ENCODE measurements at regions not wholly inside any gene's neighbourhood (a gene's known extent, or its start where the extent isn't known, plus 50 kb on each side); places are given as distances from the start of the nearest gene placed in this dataset.

DNA sequence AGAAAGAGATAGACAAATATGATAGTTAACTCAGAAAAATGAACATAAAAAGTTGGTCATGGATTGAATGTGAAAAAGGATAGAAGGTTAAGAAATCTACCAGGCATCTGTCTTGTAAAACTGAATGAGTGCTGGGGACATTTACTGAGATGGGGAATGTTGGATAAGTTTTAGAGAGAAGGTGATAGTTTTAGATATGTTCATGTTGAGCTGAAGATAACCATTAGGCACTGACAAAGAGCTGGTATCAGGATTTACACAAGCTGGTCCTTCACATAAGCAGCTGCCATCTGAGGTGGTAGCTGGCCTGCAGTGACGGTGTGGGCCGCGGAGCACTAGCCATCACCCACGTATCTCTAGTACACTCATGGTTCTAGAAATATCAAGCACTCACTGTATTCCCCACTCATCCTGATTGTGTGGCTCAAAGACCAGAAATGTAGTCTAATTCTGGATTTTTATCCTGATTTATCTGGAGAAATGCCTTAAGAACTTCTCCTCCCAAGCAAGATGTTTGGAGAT lies 194.4 kb upstream of the KCNJ16 start:
- Histone ChIP-seq H3K36me3 (no peaks in the 10 kb centered on the region), H3K9me3 (no peaks in the 10 kb centered on the region), H3K27me3 (ENCODE audit: low read depth) (no peaks in the 10 kb centered on the region), H3K27ac (no peak overlapping the region), H3K4me3 (no peak overlapping the region), H3K4me1 (no peaks in the 10 kb centered on the region)
- DNase-seq (no peak), ATAC-seq (no peak)
- TF ChIP-seq, protein P1, sequence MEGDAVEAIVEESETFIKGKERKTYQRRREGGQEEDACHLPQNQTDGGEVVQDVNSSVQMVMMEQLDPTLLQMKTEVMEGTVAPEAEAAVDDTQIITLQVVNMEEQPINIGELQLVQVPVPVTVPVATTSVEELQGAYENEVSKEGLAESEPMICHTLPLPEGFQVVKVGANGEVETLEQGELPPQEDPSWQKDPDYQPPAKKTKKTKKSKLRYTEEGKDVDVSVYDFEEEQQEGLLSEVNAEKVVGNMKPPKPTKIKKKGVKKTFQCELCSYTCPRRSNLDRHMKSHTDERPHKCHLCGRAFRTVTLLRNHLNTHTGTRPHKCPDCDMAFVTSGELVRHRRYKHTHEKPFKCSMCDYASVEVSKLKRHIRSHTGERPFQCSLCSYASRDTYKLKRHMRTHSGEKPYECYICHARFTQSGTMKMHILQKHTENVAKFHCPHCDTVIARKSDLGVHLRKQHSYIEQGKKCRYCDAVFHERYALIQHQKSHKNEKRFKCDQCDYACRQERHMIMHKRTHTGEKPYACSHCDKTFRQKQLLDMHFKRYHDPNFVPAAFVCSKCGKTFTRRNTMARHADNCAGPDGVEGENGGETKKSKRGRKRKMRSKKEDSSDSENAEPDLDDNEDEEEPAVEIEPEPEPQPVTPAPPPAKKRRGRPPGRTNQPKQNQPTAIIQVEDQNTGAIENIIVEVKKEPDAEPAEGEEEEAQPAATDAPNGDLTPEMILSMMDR (IDR thresholded peaks at IDR 0.05), result no peak
- intact Hi-C loops (cut with DNase I), result no loop called here

GRCh38 chr17:69882281-69882680 lies 192.7 kb upstream of the KCNJ16 start:
- H3K9me3 ChIP-seq, result no peaks in the 10 kb centered on the region
- no peaks in the 10 kb centered on the region for H3K36me3 ChIP-seq
- H3K27me3 ChIP-seq (ENCODE audit: low read depth), result no peaks in the 10 kb centered on the region
- DNase-seq, result no peak
- H3K4me1 ChIP-seq, result no peaks in the 10 kb centered on the region
- no peak overlapping the region for H3K27ac ChIP-seq
- no peak overlapping the region for H3K4me3 ChIP-seq
- TF ChIP-seq, protein P1 (IDR thresholded peaks at IDR 0.05), result no peak
- ATAC-seq, result no peak
- intact Hi-C loops (cut with DNase I), result no loop called here

GRCh38 chr17:69883120-69883519 lies 191.9 kb upstream of the KCNJ16 start:
- DNase-seq (no peak), ATAC-seq (no peak)
- no peak overlapping the region for H3K4me3 ChIP-seq
- no peak overlapping the region for H3K27ac ChIP-seq
- H3K9me3 ChIP-seq, result no peaks in the 10 kb centered on the region
- no peaks in the 10 kb centered on the region for H3K4me1 ChIP-seq
- TF ChIP-seq, protein P1 (IDR thresholded peaks at IDR 0.05), result no peak
- intact Hi-C loops (cut with DNase I), result no loop called here
- H3K27me3 ChIP-seq (ENCODE audit: low read depth), result no peaks in the 10 kb centered on the region
- no peaks in the 10 kb centered on the region for H3K36me3 ChIP-seq

DNA sequence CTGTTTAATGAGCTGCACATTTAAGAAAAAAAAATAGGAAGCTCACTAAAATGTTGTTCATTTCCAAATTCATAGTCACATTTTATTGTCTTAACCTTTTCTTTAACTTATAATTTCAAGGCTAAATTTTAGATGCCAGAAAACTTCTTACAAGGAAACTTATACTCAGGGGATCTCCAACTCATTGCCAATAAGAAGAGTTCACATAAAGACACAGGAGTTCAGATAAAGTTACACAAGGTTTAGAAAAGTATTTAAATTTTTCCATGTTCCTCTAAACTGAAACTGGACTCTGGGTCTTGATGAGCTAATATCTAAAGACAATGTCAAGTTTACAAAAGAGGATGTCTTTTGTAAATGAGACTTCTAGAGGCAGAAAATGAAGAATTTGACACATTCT lies 190.7 kb upstream of the KCNJ16 start:
- Histone ChIP-seq H3K27me3 (ENCODE audit: low read depth) (no peaks in the 10 kb centered on the region), H3K9me3 (no peaks in the 10 kb centered on the region), H3K4me1 (no peaks in the 10 kb centered on the region), H3K4me3 (no peak overlapping the region), H3K27ac (no peak overlapping the region), H3K36me3 (no peaks in the 10 kb centered on the region)
- TF ChIP-seq, protein P1 (IDR thresholded peaks at IDR 0.05), result no peak
- no peak for DNase-seq
- no peak for ATAC-seq
- intact Hi-C loops (cut with DNase I), result no loop called here

DNA sequence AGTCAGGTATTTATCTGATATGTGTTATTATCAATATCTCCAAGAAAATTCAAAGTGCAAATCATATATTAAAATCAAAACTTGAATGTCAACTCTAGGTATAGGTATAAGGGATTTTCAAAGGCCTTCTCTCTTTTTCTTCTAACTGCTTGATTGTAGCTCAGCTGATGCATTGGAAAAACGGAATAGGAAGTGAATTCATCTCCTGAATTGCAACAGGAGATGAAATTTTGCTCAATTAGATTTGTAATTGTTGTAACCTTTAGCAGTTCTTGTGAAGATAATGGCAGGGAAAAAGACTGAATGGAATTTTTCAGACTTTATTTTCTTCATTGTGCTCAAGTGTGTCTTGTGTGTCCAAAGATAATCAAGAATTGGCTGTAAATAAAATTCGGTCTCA lies 190.2 kb upstream of the KCNJ16 start:
- Histone ChIP-seq H3K36me3 (no peaks in the 10 kb centered on the region), H3K9me3 (no peaks in the 10 kb centered on the region), H3K27ac (no peak overlapping the region), H3K4me1 (no peaks in the 10 kb centered on the region), H3K27me3 (ENCODE audit: low read depth) (no peaks in the 10 kb centered on the region), H3K4me3 (no peak overlapping the region)
- intact Hi-C loops (cut with DNase I), result no loop called here
- ATAC-seq (no peak), DNase-seq (no peak)
- TF ChIP-seq, protein P1 (IDR thresholded peaks at IDR 0.05), result no peak

DNA sequence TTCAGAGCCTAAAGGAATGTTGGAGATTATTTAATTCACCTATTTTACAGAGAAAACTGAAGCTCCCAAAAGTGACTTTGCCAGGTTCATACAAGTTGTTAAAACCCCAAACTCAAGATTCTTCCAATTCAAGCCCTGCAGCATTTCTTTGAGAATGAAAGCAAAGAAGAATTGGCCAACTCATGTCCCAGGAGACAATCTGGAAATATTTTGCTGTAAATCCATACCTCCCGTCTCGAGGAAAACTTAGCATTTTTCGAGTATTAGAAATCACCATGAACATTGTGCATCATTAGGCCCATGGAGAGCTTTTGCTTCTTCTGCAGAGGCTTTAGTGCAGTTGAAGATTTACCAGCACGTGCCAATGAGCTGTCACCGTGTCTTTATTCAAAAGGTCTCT lies 176.4 kb upstream of the KCNJ16 start:
- ATAC-seq, result no peak
- DNase-seq, result no peak
- Histone ChIP-seq H3K27ac (no peak overlapping the region), H3K36me3 (no peaks in the 10 kb centered on the region), H3K27me3 (ENCODE audit: low read depth) (no peaks in the 10 kb centered on the region), H3K4me3 (no peak overlapping the region), H3K4me1 (no peaks in the 10 kb centered on the region), H3K9me3 (no peaks in the 10 kb centered on the region)
- TF ChIP-seq, protein P1 (IDR thresholded peaks at IDR 0.05), result no peak
- intact Hi-C loops (cut with DNase I), result no loop called here

All from lower lobe of right lung (tissue), 2 donors.